NCI-H1092 treated with DMSO at 0.1 percent for 48 hours (cell line): ENCODE measurements at regions not wholly inside any gene's neighbourhood (a gene's known extent, or its start where the extent isn't known, plus 50 kb on each side); places are given as distances from the start of the nearest gene placed in this dataset.

Source experiments
- DNase-seq: peaks from one replicate; lab custom pipeline; 2025; lab: John Stamatoyannopoulos, UW

DNA sequence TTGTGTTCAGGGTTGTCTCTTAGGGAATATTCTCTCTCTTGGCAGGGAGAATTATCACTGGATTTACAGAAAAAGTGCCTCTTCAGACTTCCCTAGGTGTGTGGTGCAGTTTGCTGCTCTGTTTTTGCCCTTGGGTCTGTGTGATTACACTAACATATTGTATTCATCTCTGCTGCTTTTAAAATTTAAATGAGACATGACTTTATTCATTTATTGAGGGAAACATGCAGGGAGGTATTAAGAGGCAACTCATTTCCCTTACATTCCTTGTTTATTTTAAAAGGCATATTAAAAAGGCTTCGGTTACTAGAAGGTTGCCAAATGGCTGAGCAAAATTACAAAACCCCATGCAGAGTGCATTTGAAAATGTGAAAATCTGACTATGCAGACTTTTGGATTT, 135.1 kb upstream of the GEMIN8 start:
- DNase-seq = no peak

DNA sequence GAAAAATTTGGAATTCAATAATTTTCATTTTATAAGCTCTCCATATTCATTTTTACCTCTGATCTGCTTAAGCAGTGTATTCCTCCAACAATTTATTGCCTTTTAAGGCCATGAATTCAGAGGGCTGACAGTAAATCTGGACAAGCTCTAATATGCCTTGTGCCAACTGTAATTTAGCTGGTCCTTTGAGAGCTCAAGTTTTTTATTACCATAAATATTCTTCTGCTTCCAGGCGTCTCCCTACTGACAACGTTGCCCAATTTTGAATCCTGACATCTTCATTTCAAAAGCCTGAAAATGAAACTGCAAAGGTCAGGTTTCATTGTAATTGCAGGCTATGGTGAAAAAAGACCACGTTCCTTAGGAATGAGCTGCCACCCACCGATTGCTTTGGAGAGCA, 95.8 kb upstream of the GEMIN8 start:
- no peak for DNase-seq

DNA sequence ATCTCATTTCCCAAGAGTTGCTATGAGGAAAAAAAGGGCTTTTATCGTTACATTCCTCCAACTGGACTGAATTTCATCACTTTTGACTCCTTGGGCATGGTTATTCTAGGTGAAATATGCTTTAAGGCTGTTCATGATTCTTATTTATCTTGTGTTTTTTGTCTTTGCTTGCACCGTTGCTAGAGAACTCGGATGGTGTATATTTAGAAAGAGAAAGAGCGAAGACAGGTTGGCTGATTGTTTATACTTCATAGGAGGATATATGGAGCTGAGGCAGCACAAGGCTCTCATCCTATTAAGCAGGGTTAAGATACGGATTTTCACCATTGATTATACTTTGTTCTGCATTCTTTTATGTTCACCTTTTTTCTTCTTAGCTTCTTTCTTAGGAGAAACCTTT, 94.9 kb upstream of the GEMIN8 start:
- no peak for DNase-seq

DNA sequence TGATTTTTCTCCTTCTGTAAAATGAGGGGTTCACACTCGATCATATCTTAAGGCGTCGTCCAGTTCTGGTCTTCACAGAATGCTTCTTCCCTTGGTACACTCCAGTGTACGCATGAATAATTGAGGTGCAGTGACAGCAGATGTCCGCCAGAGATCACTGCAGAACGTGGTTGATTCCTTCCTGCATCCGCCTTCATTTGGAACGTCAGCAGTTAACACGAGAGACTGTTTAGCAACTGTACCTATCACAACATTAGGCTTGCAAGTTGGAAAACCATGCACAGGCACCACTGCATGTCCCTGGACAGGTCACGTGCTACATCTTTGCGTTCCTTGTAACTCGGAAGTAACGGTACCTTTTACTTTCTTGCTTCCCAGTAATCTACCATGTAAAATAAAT, 66.0 kb upstream of the GEMIN8 start:
- DNase-seq = no peak

DNA sequence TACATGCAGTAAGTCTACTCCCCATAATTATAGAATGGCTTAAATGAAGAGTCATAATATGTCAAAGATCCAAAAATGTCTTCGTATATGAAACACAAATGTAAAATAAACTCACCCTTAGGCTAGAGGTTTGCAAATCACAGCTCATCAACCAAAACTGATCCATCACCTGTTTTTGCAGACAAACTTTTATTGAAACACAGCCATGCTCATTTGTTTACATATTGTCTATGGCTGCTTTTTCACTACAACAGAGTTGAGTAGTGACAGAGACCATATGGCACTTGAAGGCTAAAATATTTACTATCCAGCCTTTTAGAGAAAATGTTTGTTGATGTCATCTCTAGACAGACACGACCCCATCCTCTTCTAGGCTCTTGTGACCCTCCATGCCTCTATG, 64.5 kb upstream of the GEMIN8 start:
- DNase-seq = no peak

DNA sequence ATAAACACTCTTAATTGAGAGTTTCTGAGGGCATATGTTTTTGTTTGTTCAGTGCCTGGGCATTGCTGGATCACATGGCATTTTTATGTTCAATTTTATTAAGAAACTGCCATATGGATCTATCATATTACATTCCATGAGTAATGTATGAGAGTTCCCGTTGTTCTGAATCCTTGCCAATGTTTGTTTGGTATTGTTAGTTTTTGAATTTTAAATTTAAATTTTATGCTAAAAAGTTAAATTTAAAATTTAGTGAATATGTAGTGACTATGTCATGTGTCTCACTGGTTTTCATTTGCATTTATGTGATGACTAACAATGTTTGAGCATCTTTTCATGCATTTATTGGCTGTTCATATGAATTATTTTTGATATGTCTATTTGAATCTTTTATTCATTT, 54.8 kb upstream of the GEMIN8 start:
- DNase-seq = no peak

DNA sequence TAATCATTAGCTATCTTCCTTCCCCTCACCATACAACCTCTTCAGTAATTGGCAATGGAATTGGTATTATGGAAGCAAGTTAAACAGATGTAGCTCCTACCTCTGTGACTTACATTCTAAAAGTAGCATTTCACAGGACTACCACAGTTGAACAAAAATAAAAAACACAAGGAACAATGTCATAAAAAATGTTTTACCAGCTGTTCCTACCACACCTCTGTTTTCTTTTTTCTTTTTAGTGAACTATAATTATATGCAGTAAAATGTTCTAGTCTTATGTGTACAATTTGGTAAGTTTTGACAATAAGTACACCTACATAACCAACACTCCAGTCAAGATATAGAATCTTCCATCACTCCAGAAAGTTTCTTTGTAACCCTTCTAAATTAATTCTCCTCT, 54.1 kb upstream of the GEMIN8 start:
- no peak for DNase-seq

DNA sequence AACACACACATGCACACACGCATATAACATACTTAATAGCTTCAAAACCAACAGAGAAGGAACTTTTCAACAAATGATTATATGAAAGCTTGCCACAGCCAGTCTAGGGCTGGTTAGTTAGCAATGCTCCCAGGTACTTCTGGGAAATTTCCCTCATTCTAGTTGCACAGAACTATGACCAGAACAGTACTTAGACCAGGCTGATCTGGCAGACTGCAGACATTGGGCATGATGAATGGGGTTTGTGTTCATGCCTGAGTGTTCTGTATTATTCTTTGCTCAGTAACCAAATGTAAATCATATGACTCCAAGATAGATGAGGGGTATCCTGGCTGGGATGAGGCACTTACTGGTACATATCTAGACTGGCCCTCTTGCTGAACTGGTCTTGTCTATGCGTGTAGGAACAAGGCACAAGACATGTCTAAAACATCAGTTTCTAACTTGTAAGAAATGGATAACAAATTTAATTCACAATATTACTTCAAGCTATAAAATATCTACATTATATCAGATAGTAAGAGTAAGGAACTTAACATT, 50.3 kb upstream of the GEMIN8 start:
- DNase-seq = no peak
